HepG2 (cell line): ENCODE measurements at regions not wholly inside any gene's neighbourhood (a gene's known extent, or its start where the extent isn't known, plus 50 kb on each side); places are given as distances from the start of the nearest gene placed in this dataset.
A peak's percentile ranks its signal among the peaks of the same experiment; 100 is the strongest.

Experiments
- GFI1 ChIP-seq: sonication (generic); formaldehyde crosslinking; IDR thresholded peaks from 2 replicates; pipeline ENCODE4 v1.5.0; 2020; ENCODE audit warnings: missing genetic modification reagents, mild to moderate bottlenecking, borderline replicate concordance
- HDAC2 ChIP-seq: sonication (generic); formaldehyde crosslinking; IDR thresholded peaks from 2 replicates; pipeline ENCODE4 v1.4.0; 2020; ENCODE audit warnings: missing genetic modification reagents
- HOXA3 ChIP-seq: sonication (generic); formaldehyde crosslinking; IDR thresholded peaks from 2 replicates; pipeline ENCODE4 v1.5.0; 2020; ENCODE audit warnings: missing genetic modification reagents
- KLF13 ChIP-seq: sonication (generic); formaldehyde crosslinking; IDR thresholded peaks from 2 replicates; pipeline ENCODE4 v1.4.0; 2020; ENCODE audit warnings: mild to moderate bottlenecking, missing genetic modification reagents
- KMT2B ChIP-seq: IDR thresholded peaks from 2 replicates; pipeline ENCODE4 v1.6.1; 2016; ENCODE audit warnings: missing genetic modification reagents, missing compliant biosample characterization
- MEIS2 ChIP-seq: sonication (generic); formaldehyde crosslinking; IDR thresholded peaks from 2 replicates; pipeline ENCODE4 v1.9.0; 2021; ENCODE audit warnings: mild to moderate bottlenecking, missing genetic modification reagents
- NFE2L1 ChIP-seq: sonication (generic); formaldehyde crosslinking; IDR thresholded peaks from 2 replicates; pipeline ENCODE4 v1.4.0; 2020; ENCODE audit warnings: missing genetic modification reagents, mild to moderate bottlenecking, borderline replicate concordance
- PTBP1 ChIP-seq: fragments of 200-400 bp; formaldehyde crosslinking; IDR thresholded peaks from 2 replicates; pipeline ENCODE4 v1.6.1; 2018; ENCODE audit warnings: low read length, low read depth; ENCODE audit not compliant: poor library complexity, severe bottlenecking
- SIN3A ChIP-seq: IDR thresholded peaks from 2 replicates; pipeline ENCODE4 v1.6.1; 2011; ENCODE audit warnings: low read depth, mild to moderate bottlenecking, control low read depth, low read length, borderline replicate concordance
- SRSF4 ChIP-seq: fragments of 200-400 bp; formaldehyde crosslinking; IDR thresholded peaks from one replicate; pipeline ENCODE4 v1.6.1; 2018; ENCODE audit warnings: mild to moderate bottlenecking, low read depth, low read length, moderate library complexity; ENCODE audit not compliant: poor library complexity, severe bottlenecking
- ZFP36L1 ChIP-seq: sonication (generic); formaldehyde crosslinking; IDR thresholded peaks from 2 replicates; pipeline ENCODE4 v1.8.0; 2022; ENCODE audit warnings: mild to moderate bottlenecking, missing genetic modification reagents, moderate library complexity
- ZNF138 ChIP-seq: sonication (generic); formaldehyde crosslinking; IDR thresholded peaks from 2 replicates; pipeline ENCODE4 v1.5.0; 2020; ENCODE audit warnings: mild to moderate bottlenecking, low read depth, missing genetic modification reagents
- ZNF207 ChIP-seq: fragments of 450-650 bp; IDR thresholded peaks from 2 replicates; pipeline ENCODE4 v1.6.1; 2016; ENCODE audit warnings: antibody characterized with exemption, borderline replicate concordance
- ZNF33A ChIP-seq: sonication (generic); formaldehyde crosslinking; IDR thresholded peaks from 2 replicates; pipeline ENCODE4 v1.5.1; 2020; ENCODE audit warnings: missing genetic modification reagents, mild to moderate bottlenecking, moderate library complexity, borderline replicate concordance
- ZNF432 ChIP-seq: sonication (generic); formaldehyde crosslinking; IDR thresholded peaks from 2 replicates; pipeline ENCODE4 v1.5.0; 2020; ENCODE audit warnings: missing genetic modification reagents, mild to moderate bottlenecking, borderline replicate concordance
- ZNF589 ChIP-seq: sonication (generic); formaldehyde crosslinking; conservative IDR thresholded peaks from 2 replicates; pipeline ENCODE4 v1.8.0; 2022; ENCODE audit warnings: mild to moderate bottlenecking, moderate library complexity, missing genetic modification reagents
- ZNF619 ChIP-seq: sonication (generic); formaldehyde crosslinking; IDR thresholded peaks from 2 replicates; pipeline ENCODE4 v1.4.0; 2020; ENCODE audit warnings: mild to moderate bottlenecking, missing genetic modification reagents
- ZNF674 ChIP-seq: sonication (generic); formaldehyde crosslinking; IDR thresholded peaks from 2 replicates; pipeline ENCODE4 v1.5.0; 2020; ENCODE audit warnings: low read depth, mild to moderate bottlenecking, missing genetic modification reagents
- ZNF709 ChIP-seq: sonication (generic); formaldehyde crosslinking; IDR thresholded peaks from 2 replicates; pipeline ENCODE4 v1.5.0; 2020; ENCODE audit warnings: mild to moderate bottlenecking, missing genetic modification reagents
- ZNF766 ChIP-seq: sonication (generic); formaldehyde crosslinking; IDR thresholded peaks from 2 replicates; pipeline ENCODE4 v1.5.0; 2020; ENCODE audit warnings: missing genetic modification reagents, borderline replicate concordance
- ZNF781 ChIP-seq: sonication (generic); formaldehyde crosslinking; IDR thresholded peaks from 2 replicates; pipeline ENCODE4 v1.5.1; 2020; ENCODE audit warnings: borderline replicate concordance, mild to moderate bottlenecking, missing genetic modification reagents; ENCODE audit errors: not compliant biosample characterization
- ZNF841 ChIP-seq: sonication (generic); formaldehyde crosslinking; IDR thresholded peaks from 2 replicates; pipeline ENCODE4 v1.8.1; 2023; ENCODE audit warnings: missing genetic modification reagents, borderline replicate concordance
- TF ChIP-seq, protein P1 (sequence below): IDR thresholded peaks from 2 replicates; pipeline ENCODE4 v1.6.1; 2016; ENCODE audit warnings: missing genetic modification reagents, missing compliant biosample characterization
- TF ChIP-seq, protein P2 (sequence below): sonication (generic); formaldehyde crosslinking; IDR thresholded peaks from 2 replicates; pipeline ENCODE4 v1.4.0; 2020; ENCODE audit warnings: mild to moderate bottlenecking, missing genetic modification reagents
- TF ChIP-seq, protein P3 (sequence below): sonication (generic); formaldehyde crosslinking; conservative IDR thresholded peaks from 2 replicates; pipeline ENCODE4 v1.4.0; 2020; ENCODE audit warnings: missing genetic modification reagents
- TF ChIP-seq, protein P4 (sequence below): IDR thresholded peaks from 2 replicates; pipeline ENCODE4 v1.6.1; 2018; ENCODE audit warnings: missing genetic modification reagents
- TF ChIP-seq, protein P5 (sequence below): sonication (generic); formaldehyde crosslinking; IDR thresholded peaks from 2 replicates; pipeline ENCODE4 v1.4.0; 2020; ENCODE audit warnings: low read depth, mild to moderate bottlenecking, missing genetic modification reagents

DNA sequence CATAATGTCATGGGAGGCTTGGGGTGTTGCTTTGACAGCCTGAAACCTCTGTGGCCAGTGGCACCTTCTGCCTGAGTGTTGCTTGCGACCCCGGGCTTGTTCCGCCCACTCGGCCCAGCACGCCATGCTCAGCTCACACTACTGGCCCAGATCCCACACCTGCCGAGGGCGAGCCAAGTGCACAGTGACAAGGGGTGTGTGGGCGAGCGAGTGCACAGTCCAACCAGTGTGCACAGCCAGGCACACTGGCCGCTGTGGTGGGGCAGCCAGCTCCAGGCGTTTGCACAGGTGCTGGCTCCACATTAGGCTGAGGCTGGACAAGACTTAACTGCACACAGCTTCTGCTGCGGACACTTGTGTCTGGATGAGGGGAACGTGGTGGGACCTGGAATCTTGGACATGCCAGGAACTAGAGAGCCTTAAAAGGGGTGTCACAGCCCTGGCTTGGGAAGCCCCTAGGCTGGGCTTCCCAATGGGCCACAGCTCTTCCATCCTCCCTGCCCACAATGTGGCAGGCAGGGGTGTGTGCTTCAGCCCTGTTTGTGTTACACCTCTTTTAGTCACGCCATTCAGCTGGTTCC is 609.2 kb upstream of the FOXG1 start (continued):
- TF ChIP-seq ZNF766 (CRISPR knock-in tag): no peak
- no peak for TF ChIP-seq PTBP1
- TF ChIP-seq ZNF589 (CRISPR knock-in tag): no peak
- 0 out of 2 replicates have a peak, but pooled peaks have one; percentile 26 for TF ChIP-seq ZNF709 (CRISPR knock-in tag)
- no peak for TF ChIP-seq ZNF841
- TF ChIP-seq HDAC2: no peak
- TF ChIP-seq, protein P1, sequence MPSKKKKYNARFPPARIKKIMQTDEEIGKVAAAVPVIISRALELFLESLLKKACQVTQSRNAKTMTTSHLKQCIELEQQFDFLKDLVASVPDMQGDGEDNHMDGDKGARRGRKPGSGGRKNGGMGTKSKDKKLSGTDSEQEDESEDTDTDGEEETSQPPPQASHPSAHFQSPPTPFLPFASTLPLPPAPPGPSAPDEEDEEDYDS (CRISPR knock-in tag): no peak
- TF ChIP-seq SIN3A: no peak
- no peak for TF ChIP-seq KLF13 (CRISPR knock-in tag)
- TF ChIP-seq HOXA3 (CRISPR knock-in tag): no peak
- TF ChIP-seq, protein P2, sequence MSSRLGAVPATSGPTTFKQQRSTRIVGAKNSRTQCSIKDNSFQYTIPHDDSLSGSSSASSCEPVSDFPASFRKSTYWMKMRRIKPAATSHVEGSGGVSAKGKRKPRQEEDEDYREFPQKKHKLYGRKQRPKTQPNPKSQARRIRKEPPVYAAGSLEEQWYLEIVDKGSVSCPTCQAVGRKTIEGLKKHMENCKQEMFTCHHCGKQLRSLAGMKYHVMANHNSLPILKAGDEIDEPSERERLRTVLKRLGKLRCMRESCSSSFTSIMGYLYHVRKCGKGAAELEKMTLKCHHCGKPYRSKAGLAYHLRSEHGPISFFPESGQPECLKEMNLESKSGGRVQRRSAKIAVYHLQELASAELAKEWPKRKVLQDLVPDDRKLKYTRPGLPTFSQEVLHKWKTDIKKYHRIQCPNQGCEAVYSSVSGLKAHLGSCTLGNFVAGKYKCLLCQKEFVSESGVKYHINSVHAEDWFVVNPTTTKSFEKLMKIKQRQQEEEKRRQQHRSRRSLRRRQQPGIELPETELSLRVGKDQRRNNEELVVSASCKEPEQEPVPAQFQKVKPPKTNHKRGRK: peak; percentile 14; the same call in 1 of the 2 replicates
- no peak for TF ChIP-seq ZNF674
- TF ChIP-seq ZNF432 (CRISPR knock-in tag): 0 out of 2 replicates have a peak, but pooled peaks have one; percentile 83
- TF ChIP-seq ZNF207: no peak
- no peak for TF ChIP-seq GFI1
- TF ChIP-seq SRSF4: no peak
- TF ChIP-seq ZFP36L1 (CRISPR knock-in tag): no peak
- TF ChIP-seq, protein P3, sequence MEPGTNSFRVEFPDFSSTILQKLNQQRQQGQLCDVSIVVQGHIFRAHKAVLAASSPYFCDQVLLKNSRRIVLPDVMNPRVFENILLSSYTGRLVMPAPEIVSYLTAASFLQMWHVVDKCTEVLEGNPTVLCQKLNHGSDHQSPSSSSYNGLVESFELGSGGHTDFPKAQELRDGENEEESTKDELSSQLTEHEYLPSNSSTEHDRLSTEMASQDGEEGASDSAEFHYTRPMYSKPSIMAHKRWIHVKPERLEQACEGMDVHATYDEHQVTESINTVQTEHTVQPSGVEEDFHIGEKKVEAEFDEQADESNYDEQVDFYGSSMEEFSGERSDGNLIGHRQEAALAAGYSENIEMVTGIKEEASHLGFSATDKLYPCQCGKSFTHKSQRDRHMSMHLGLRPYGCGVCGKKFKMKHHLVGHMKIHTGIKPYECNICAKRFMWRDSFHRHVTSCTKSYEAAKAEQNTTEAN: no peak
- TF ChIP-seq ZNF33A (CRISPR knock-in tag): no peak
- TF ChIP-seq ZNF619 (CRISPR knock-in tag): no peak
- TF ChIP-seq, protein P4, sequence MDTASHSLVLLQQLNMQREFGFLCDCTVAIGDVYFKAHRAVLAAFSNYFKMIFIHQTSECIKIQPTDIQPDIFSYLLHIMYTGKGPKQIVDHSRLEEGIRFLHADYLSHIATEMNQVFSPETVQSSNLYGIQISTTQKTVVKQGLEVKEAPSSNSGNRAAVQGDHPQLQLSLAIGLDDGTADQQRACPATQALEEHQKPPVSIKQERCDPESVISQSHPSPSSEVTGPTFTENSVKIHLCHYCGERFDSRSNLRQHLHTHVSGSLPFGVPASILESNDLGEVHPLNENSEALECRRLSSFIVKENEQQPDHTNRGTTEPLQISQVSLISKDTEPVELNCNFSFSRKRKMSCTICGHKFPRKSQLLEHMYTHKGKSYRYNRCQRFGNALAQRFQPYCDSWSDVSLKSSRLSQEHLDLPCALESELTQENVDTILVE (CRISPR knock-in tag): no peak
- TF ChIP-seq ZNF138: no peak
- no peak for TF ChIP-seq KMT2B (CRISPR knock-in tag)
- TF ChIP-seq MEIS2 (CRISPR knock-in tag): peak; percentile 39; the same call in 1 of the 2 replicates
- no peak for TF ChIP-seq ZNF781
- no peak for TF ChIP-seq NFE2L1 (CRISPR knock-in tag)
- TF ChIP-seq, protein P5, sequence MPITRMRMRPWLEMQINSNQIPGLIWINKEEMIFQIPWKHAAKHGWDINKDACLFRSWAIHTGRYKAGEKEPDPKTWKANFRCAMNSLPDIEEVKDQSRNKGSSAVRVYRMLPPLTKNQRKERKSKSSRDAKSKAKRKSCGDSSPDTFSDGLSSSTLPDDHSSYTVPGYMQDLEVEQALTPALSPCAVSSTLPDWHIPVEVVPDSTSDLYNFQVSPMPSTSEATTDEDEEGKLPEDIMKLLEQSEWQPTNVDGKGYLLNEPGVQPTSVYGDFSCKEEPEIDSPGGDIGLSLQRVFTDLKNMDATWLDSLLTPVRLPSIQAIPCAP (CRISPR knock-in tag): no peak
